ENCODE measurements at regions not wholly inside any gene's neighbourhood (a gene's known extent, or its start where the extent isn't known, plus 50 kb on each side); places are given as distances from the start of the nearest gene placed in this dataset.
"Not testable (repeated sequence)": the region's sequence is repeated elsewhere in the genome, so short reads cannot be mapped to it uniquely, and the experiment has no call there.

- DNase-seq (ENCODE audit: low spot score): not testable (repeated sequence)
Measured at GRCh38 chr14:37891500-37891899, 296.1 kb downstream of the TTC6 start.

GRCh38 chr14:37894463-37894862 is 299.0 kb downstream of the TTC6 start:
- DNase-seq (ENCODE audit: low spot score): no peak

- DNase-seq (ENCODE audit: low spot score): no peak
Measured at GRCh38 chr14:37899365-37899764, 303.9 kb downstream of the TTC6 start.

- no peak for DNase-seq (ENCODE audit: low spot score)
Measured at GRCh38 chr14:37900561-37900960, 305.1 kb downstream of the TTC6 start.

- no peak for DNase-seq (ENCODE audit: low spot score)
Measured at GRCh38 chr14:37901978-37902377, 305.7 kb upstream of the SSTR1 start.

GRCh38 chr14:37903343-37904191 is 304.1 kb upstream of the SSTR1 start:
- no peak for DNase-seq (ENCODE audit: low spot score)

- DNase-seq (ENCODE audit: low spot score): no peak
Measured at GRCh38 chr14:37924622-37925021, 283.1 kb upstream of the SSTR1 start.

GRCh38 chr14:37932008-37932407 is 275.7 kb upstream of the SSTR1 start:
- DNase-seq (ENCODE audit: low spot score): no peak

- no peak for DNase-seq (ENCODE audit: low spot score)
Measured at GRCh38 chr14:37932481-37932880, 275.2 kb upstream of the SSTR1 start.

GRCh38 chr14:37936971-37937370 is 270.7 kb upstream of the SSTR1 start:
- DNase-seq (ENCODE audit: low spot score): no peak

GRCh38 chr14:37939442-37940028 is 268.2 kb upstream of the SSTR1 start:
- no peak for DNase-seq (ENCODE audit: low spot score)

- no peak for DNase-seq (ENCODE audit: low spot score)
Measured at GRCh38 chr14:37945959-37946358, 261.7 kb upstream of the SSTR1 start.

- DNase-seq (ENCODE audit: low spot score): no peak
Measured at GRCh38 chr14:37946819-37947218, 260.9 kb upstream of the SSTR1 start.

GRCh38 chr14:37948266-37948665 is 259.4 kb upstream of the SSTR1 start:
- no peak for DNase-seq (ENCODE audit: low spot score)

GRCh38 chr14:37968664-37969240 is 239.0 kb upstream of the SSTR1 start:
- DNase-seq (ENCODE audit: low spot score): no peak

GRCh38 chr14:37969511-37969979 is 238.2 kb upstream of the SSTR1 start:
- no peak for DNase-seq (ENCODE audit: low spot score)

GRCh38 chr14:37970696-37971095 is 237.0 kb upstream of the SSTR1 start:
- DNase-seq (ENCODE audit: low spot score): no peak

- DNase-seq (ENCODE audit: low spot score): no peak
Measured at GRCh38 chr14:37972941-37973887, 234.5 kb upstream of the SSTR1 start.

GRCh38 chr14:37974421-37974820 is 233.3 kb upstream of the SSTR1 start:
- DNase-seq (ENCODE audit: low spot score): no peak

GRCh38 chr14:37977481-37977880 is 230.2 kb upstream of the SSTR1 start:
- DNase-seq (ENCODE audit: low spot score): no peak

- DNase-seq (ENCODE audit: low spot score): no peak
Measured at GRCh38 chr14:37985826-37986470, 221.8 kb upstream of the SSTR1 start.
